ENCODE measurements at regions not wholly inside any gene's neighbourhood (a gene's known extent, or its start where the extent isn't known, plus 50 kb on each side); places are given as distances from the start of the nearest gene placed in this dataset.

- Histone ChIP-seq H3K4me1 (no peaks in the 10 kb centered on the region), H3K4me3 (replicated peaks in 1 of 3) (no peak overlapping the region), H3K36me3 (no peaks in the 10 kb centered on the region), H3K27me3 (no peaks in the 10 kb centered on the region), H3K27ac (no peak overlapping the region), H3K9me3 (no peaks in the 10 kb centered on the region)
- TF ChIP-seq CTCF (IDR thresholded peaks at IDR 0.05) (no peak), POLR2A (IDR thresholded peaks at IDR 0.05) (no peak)
- intact Hi-C loops (cut with DNase I): no loop called here
- WGBS, 2 donors: 95 to 97% methylated on average over 15 of the region's 15 CpGs
- DNase-seq: no peak
Measured at GRCh38 chr13:64525687-64526086, 2704.4 kb downstream of the PCDH9 start.

- DNase-seq: no peak
- H3K4me1 ChIP-seq: no peaks in the 10 kb centered on the region
- H3K27me3 ChIP-seq: no peaks in the 10 kb centered on the region
- H3K9me3 ChIP-seq: no peaks in the 10 kb centered on the region
- no peak overlapping the region for H3K27ac ChIP-seq
- H3K4me3 ChIP-seq (replicated peaks in 1 of 3): no peak overlapping the region
- no peak for TF ChIP-seq CTCF (IDR thresholded peaks at IDR 0.05)
- TF ChIP-seq POLR2A (IDR thresholded peaks at IDR 0.05): no peak
- intact Hi-C loops (cut with DNase I): no loop called here
- no peaks in the 10 kb centered on the region for H3K36me3 ChIP-seq
- 61 to 65% methylated on average over 2 of the region's 2 CpGs for WGBS, 2 donors
Measured at GRCh38 chr13:64510747-64511146, 2719.4 kb downstream of the PCDH9 start.

- no peaks in the 10 kb centered on the region for H3K36me3 ChIP-seq
- WGBS, 2 donors: 65 to 85% methylated on average over 1 of the region's 1 CpG
- H3K27me3 ChIP-seq: no peaks in the 10 kb centered on the region
- TF ChIP-seq CTCF (IDR thresholded peaks at IDR 0.05) (no peak), POLR2A (IDR thresholded peaks at IDR 0.05) (no peak)
- intact Hi-C loops (cut with DNase I): no loop called here
- H3K4me1 ChIP-seq: no peaks in the 10 kb centered on the region
- H3K4me3 ChIP-seq (replicated peaks in 1 of 3): no peak overlapping the region
- no peak for DNase-seq
- H3K27ac ChIP-seq: no peak overlapping the region
- H3K9me3 ChIP-seq: no peaks in the 10 kb centered on the region
Measured at GRCh38 chr13:64506246-64506645, 2723.9 kb downstream of the PCDH9 start.

GRCh38 chr13:64505336-64505910 is 2724.7 kb downstream of the PCDH9 start:
- Histone ChIP-seq H3K27ac (no peak overlapping the region), H3K4me3 (replicated peaks in 1 of 3) (no peak overlapping the region), H3K36me3 (no peaks in the 10 kb centered on the region), H3K9me3 (no peaks in the 10 kb centered on the region), H3K4me1 (no peaks in the 10 kb centered on the region), H3K27me3 (no peaks in the 10 kb centered on the region)
- 88 to 93% methylated on average over 4 of the region's 4 CpGs for WGBS, 2 donors
- DNase-seq: no peak
- intact Hi-C loops (cut with DNase I): no loop called here
- TF ChIP-seq CTCF (IDR thresholded peaks at IDR 0.05) (no peak), POLR2A (IDR thresholded peaks at IDR 0.05) (no peak)

- Histone ChIP-seq H3K27me3 (no peaks in the 10 kb centered on the region), H3K9me3 (no peaks in the 10 kb centered on the region), H3K4me3 (replicated peaks in 1 of 3) (no peak overlapping the region), H3K27ac (no peak overlapping the region), H3K4me1 (peaks cover 0 to 7% of the 10 kb centered on the region in 2 donors), H3K36me3 (no peaks in the 10 kb centered on the region)
- intact Hi-C loops (cut with DNase I): no loop called here
- no peak for DNase-seq
- TF ChIP-seq CTCF (IDR thresholded peaks at IDR 0.05) (no peak), POLR2A (IDR thresholded peaks at IDR 0.05) (no peak)
Measured at GRCh38 chr13:64488731-64489130, 2741.4 kb downstream of the PCDH9 start.
